GM12865 (cell line): ENCODE measurements at regions not wholly inside any gene's neighbourhood (a gene's known extent, or its start where the extent isn't known, plus 50 kb on each side); places are given as distances from the start of the nearest gene placed in this dataset.

Experiments
- DNase-seq: peaks from one replicate; pipeline ENCODE4 v3.0.0; 2010; ENCODE audit warnings: low read depth
- H3K4me3 ChIP-seq: 2 replicates; pipeline ENCODE4 v1.5.1; 2011; ENCODE audit warnings: mild to moderate bottlenecking, low read depth, low read length, control low read depth
- CTCF ChIP-seq: IDR thresholded peaks from 2 replicates; pipeline ENCODE4 v1.5.1; 2011; ENCODE audit warnings: low read length, control low read depth, low read depth, inconsistent platforms; ENCODE audit not compliant: insufficient read depth; ENCODE audit errors: missing control alignments

GRCh38 chr1:50348449-50349241 is 74.6 kb downstream of the DMRTA2 start:
- peak; percentile 63 for DNase-seq
- no peak overlapping the region for H3K4me3 ChIP-seq
- peak; percentile 78 for TF ChIP-seq CTCF

GRCh38 chr1:50347933-50348332 is 75.3 kb downstream of the DMRTA2 start:
- no peak for TF ChIP-seq CTCF
- H3K4me3 ChIP-seq, result no peak overlapping the region
- no peak for DNase-seq

- TF ChIP-seq CTCF, result no peak
- H3K4me3 ChIP-seq, result no peak overlapping the region
- DNase-seq, result no peak
Observed at GRCh38 chr1:50346621-50347020, 76.6 kb downstream of the DMRTA2 start.

GRCh38 chr1:50343323-50343722 is 79.9 kb downstream of the DMRTA2 start:
- H3K4me3 ChIP-seq, result no peak overlapping the region
- DNase-seq, result no peak
- no peak for TF ChIP-seq CTCF

GRCh38 chr1:50342525-50342924 is 80.7 kb downstream of the DMRTA2 start:
- TF ChIP-seq CTCF, result no peak
- no peak overlapping the region for H3K4me3 ChIP-seq
- no peak for DNase-seq

GRCh38 chr1:50335036-50335435 is 88.2 kb downstream of the DMRTA2 start:
- DNase-seq, result no peak
- no peak for TF ChIP-seq CTCF
- H3K4me3 ChIP-seq, result no peak overlapping the region

GRCh38 chr1:50333595-50333974 is 89.7 kb downstream of the DMRTA2 start:
- TF ChIP-seq CTCF, result peak; percentile 87
- peak overlapping the region; percentile 53 for H3K4me3 ChIP-seq

More at GRCh38 chr1:50333595-50333974, 89.7 kb downstream of the DMRTA2 start:
- peak; percentile 71 for DNase-seq
